ENCODE measurements at regions not wholly inside any gene's neighbourhood (a gene's known extent, or its start where the extent isn't known, plus 50 kb on each side); places are given as distances from the start of the nearest gene placed in this dataset.

GRCh38 chr12:54749191-54749818 lies 101.1 kb upstream of the DCD start:
- TF ChIP-seq SP1 (IDR thresholded peaks at IDR 0.05) (no peak), ELF4 (IDR thresholded peaks at IDR 0.05) (no peak), SUZ12 (IDR thresholded peaks at IDR 0.05) (no peak), TARDBP (IDR thresholded peaks at IDR 0.05) (no peak), LEF1 (IDR thresholded peaks at IDR 0.05; ENCODE audit: borderline replicate concordance) (no peak), FOXM1 (IDR thresholded peaks at IDR 0.05; ENCODE audit: borderline replicate concordance) (no peak), BHLHE40 (IDR thresholded peaks at IDR 0.05; ENCODE audit: borderline replicate concordance) (no peak), CTBP1 (IDR thresholded peaks at IDR 0.05; ENCODE audit: borderline replicate concordance) (no peak), FOXA1 (IDR thresholded peaks at IDR 0.05) (no peak), L3MBTL2 (conservative IDR thresholded peaks at IDR 0.05) (no peak), NFRKB (IDR thresholded peaks at IDR 0.05) (no peak)
